ENCODE measurements at regions not wholly inside any gene's neighbourhood (a gene's known extent, or its start where the extent isn't known, plus 50 kb on each side); places are given as distances from the start of the nearest gene placed in this dataset.
A peak's percentile ranks its signal among the peaks of the same experiment; 100 is the strongest.

DNA sequence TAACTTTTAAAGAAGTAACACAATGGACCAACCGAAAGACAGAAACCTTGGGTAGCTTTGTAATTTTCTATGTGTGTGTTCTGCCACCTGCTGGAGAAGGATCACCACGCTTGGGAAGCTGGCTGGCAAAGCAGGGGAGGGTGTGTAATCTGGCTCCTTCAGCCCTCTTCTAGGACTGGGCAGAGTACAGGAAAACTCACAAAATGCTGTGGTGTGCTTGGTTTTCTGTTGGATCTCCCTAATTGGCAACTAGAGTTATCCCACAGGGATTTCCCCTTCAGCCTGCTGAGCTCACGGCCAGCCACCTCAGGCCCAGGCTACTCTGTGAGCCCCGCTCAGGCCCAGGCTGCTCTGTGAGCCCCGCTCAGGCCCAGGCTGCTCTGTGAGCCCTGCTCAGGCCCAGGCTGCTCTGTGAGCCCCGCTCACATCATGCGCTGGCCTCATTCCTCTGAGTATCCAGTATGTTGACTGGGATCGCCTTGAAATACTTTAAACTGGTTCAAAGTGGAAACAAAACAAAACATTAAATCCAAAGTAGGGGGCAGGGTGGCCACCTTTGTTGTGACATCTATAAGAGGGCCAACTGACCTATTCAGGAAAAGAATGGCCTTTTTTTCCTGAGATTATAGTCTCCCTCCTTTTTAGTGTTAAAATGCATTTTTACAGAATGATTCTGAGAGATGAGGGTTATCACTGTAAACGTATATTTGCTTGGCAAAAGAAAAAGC, 52.0 kb upstream of the RNU6-8 start:
- peak in 1 of 2 donors; percentile 13 for DNase-seq (ENCODE audit: low read depth in 2 of 2)

DNA sequence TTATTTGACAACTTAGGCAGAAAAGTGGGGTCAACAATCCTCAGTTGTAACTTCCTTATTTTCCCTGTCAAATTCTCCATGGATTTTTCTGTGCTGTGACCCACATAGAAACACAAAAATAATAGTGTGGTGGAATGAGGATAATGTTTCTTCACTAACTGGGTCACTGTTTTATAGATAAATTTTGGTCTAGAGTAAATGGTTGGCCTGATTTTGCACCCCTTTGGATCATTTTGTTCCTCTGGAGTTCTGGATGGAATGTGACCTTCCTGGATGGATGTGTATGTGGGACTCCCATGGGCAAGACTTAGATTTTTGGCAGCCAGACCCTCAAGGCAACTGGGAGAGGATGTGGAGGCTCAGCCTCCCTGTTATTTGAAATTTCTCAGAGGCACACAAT, 52.7 kb upstream of the RNU6-8 start:
- no peak for DNase-seq (ENCODE audit: low read depth in 2 of 2)

DNA sequence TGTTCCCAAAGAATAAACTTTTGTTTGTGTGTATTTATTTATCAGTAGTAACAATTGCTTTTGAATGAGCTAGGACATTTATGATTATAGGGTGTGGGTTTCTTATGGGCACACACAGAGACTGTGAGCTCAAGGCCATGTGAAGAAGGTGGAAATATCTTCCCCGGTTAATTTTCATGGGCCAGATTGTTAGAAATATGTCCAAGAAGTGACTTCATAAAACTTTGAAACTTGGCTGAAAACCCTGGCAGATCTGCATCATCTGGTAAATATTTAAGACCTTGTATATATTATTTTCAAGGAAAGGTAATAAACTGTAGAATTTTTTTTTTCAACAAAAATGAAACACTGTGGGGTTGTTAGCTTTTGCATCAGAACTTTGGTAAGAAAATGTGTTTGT, 53.5 kb upstream of the RNU6-8 start:
- no peak for DNase-seq (ENCODE audit: low read depth in 2 of 2)

DNA sequence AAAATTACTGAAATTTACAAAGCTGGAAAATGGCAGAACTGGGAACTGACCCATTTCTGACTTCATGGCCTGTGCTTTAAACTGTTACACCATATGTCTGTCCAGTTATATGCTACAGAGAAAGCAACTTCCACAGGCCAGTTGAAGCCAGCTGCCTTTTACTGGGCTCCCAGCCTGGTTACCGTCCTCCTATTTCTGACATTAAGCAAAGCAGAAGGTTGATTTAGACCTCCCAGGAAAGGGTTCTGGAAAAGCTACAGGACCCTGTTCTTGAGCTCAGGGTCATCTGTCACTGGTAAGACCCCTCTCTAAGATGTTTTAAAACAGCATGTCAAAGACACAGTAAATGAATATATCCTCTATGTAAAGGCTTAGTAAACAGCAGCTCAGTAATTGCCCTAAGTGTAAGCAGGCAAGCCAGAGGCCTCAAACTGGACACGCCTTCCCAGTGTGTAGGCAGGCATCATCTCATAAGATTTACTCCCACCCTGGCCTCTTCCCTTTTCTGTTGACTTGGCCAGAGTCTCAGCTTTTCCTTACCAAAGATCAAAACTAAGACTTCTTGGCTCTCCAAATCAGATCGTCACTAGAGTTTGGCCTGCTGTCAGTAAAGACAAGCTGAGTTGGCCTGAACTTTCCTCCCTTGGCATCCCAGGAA, 55.4 kb upstream of the RNU6-8 start:
- DNase-seq (ENCODE audit: low read depth in 2 of 2): no peak

GRCh38 chr14:32259368-32260013, 56.4 kb upstream of the RNU6-8 start:
- DNase-seq (ENCODE audit: low read depth in 2 of 2): no peak

DNA sequence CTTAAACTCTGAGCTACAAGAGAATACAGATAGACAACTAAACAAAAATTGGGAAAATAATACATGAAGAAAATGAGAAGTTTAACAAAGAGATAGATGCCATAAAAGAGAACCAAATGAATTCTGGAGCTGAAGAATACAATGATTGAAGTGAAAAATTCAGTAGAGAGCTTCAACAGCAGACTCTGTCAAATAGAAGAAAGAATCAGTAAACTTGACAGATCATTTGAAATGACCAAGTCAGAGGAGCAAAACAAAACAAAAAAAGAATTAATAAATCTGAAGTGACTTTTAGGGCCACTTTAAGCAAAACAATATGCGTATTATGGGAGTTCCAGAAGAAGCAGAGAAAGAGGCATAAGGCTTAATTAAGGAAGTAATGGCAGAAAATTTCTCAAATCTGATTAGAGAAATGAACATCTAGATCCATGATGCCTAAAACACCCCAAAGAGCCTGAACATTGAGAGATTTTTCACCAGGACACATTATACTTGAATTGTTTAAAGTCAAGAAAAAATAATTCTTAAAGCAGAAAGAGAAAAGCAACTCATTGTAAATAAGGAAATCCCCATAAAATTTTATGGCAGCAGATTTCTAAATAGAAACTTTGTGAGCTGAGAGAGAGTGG, 61.0 kb upstream of the RNU6-8 start:
- no peak for DNase-seq (ENCODE audit: low read depth in 2 of 2)

GRCh38 chr14:32265584-32265983, 62.5 kb upstream of the RNU6-8 start:
- no peak for DNase-seq (ENCODE audit: low read depth in 2 of 2)

DNA sequence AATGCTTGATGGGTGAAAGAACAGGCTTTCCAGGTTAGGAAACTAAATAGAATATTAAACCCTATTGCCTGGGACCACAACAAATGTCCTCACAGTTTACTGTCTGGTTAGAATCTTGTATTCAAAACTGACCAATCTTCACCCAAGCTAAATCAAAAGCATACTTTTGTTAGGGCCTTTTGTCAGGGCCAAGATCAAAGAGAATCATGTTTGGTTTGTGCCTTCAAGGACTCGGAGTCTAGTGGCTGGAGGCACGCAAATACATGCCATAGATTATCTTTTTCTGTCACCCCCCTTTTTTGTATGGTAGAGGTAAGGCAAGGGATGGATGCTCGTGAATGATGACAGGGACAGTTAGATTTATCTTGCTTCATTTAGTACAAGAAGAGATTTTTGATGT, 51.1 kb upstream of the AKAP6 start:
- DNase-seq (ENCODE audit: low read depth in 2 of 2): no peak
